ENCODE measurements at regions not wholly inside any gene's neighbourhood (a gene's known extent, or its start where the extent isn't known, plus 50 kb on each side); places are given as distances from the start of the nearest gene placed in this dataset.
"Not testable (repeated sequence)": the region's sequence is repeated elsewhere in the genome, so short reads cannot be mapped to it uniquely, and the experiment has no call there.

DNA sequence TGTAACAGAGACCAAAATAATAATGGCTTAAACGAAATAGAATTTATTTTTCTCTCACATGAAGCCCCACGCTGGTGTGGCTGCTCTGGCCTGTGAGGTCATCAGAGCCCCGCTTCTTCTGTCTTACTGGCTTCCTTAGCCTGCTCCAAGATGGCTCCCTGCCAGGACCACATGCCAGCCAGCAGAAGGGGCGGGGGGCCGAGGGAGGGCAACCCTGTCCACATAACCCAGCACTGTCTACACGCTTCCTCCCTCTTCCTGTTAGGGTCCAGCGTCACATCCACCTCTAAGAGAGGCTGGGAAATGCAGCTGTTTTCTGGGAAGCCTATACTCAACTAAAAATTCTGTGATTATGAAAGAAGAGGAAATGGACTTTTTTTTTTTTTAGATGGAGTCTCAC, 107.9 kb upstream of the DLG1 start:
- no peaks in the 10 kb centered on the region for H3K27me3 Mint-ChIP-seq
- no peaks in the 10 kb centered on the region for H3K9me3 Mint-ChIP-seq
- no peak overlapping the region for H3K4me3 Mint-ChIP-seq
- H3K27ac Mint-ChIP-seq, result no peak overlapping the region
- TF ChIP-seq, protein P1, sequence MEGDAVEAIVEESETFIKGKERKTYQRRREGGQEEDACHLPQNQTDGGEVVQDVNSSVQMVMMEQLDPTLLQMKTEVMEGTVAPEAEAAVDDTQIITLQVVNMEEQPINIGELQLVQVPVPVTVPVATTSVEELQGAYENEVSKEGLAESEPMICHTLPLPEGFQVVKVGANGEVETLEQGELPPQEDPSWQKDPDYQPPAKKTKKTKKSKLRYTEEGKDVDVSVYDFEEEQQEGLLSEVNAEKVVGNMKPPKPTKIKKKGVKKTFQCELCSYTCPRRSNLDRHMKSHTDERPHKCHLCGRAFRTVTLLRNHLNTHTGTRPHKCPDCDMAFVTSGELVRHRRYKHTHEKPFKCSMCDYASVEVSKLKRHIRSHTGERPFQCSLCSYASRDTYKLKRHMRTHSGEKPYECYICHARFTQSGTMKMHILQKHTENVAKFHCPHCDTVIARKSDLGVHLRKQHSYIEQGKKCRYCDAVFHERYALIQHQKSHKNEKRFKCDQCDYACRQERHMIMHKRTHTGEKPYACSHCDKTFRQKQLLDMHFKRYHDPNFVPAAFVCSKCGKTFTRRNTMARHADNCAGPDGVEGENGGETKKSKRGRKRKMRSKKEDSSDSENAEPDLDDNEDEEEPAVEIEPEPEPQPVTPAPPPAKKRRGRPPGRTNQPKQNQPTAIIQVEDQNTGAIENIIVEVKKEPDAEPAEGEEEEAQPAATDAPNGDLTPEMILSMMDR (conservative IDR thresholded peaks at IDR 0.05), result no peak
- no peak for DNase-seq (ENCODE audit: extremely low spot score, unreplicated experiment)
- no peaks in the 10 kb centered on the region for H3K36me3 Mint-ChIP-seq
- peaks cover 22% of the 10 kb centered on the region for H3K4me1 Mint-ChIP-seq (ENCODE audit: unreplicated experiment)

DNA sequence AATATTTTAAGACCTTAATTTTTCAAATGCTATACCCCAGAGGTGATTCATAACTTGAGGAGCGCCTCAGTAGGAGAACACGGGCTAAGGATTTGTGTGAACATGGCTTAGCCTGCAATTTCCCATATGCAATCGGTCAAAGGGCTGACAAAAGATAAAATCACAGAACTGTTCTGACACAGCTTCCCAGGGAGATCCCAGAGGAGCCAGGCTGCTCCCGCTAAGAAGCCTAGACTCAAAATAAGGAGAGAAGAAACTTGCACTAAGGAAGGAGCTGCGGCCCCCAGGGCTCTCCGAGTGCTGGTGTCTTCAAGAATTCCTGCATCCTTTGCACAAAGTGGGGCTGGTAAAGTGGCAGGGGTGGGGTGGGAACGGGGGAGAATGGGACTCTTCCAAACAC, 106.3 kb upstream of the DLG1 start:
- Mint-ChIP-seq H3K4me1 (ENCODE audit: unreplicated experiment) (peaks cover 22% of the 10 kb centered on the region), H3K27me3 (no peaks in the 10 kb centered on the region), H3K36me3 (no peaks in the 10 kb centered on the region), H3K27ac (no peak overlapping the region), H3K9me3 (no peaks in the 10 kb centered on the region), H3K4me3 (no peak overlapping the region)
- DNase-seq (ENCODE audit: extremely low spot score, unreplicated experiment), result no peak
- TF ChIP-seq, protein P1 (conservative IDR thresholded peaks at IDR 0.05), result no peak

DNA sequence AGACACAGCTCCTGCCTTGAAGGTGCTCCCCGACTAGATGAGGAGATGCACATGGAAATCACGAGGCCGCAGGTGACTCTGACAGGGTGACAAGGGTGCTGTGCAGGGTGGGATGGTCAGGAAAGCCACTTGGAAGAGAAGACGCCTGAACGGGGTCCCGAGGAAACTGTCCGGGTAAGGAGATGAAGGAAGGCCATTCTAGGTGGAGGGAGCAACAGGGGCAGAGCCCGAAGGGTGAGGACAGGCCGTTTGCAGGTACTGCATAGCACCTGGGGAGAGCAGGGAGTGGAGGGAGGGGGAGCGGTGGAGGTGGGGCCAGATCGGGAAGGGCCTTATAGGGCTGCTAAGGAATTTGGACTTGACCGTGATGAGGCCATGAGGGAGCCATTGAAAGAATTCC, 105.6 kb upstream of the DLG1 start:
- Mint-ChIP-seq H3K4me1 (ENCODE audit: unreplicated experiment) (peaks cover 22% of the 10 kb centered on the region), H3K4me3 (no peak overlapping the region), H3K27me3 (no peaks in the 10 kb centered on the region), H3K36me3 (no peaks in the 10 kb centered on the region), H3K9me3 (no peaks in the 10 kb centered on the region), H3K27ac (no peak overlapping the region)
- TF ChIP-seq, protein P1 (conservative IDR thresholded peaks at IDR 0.05), result no peak
- no peak for DNase-seq (ENCODE audit: extremely low spot score, unreplicated experiment)

DNA sequence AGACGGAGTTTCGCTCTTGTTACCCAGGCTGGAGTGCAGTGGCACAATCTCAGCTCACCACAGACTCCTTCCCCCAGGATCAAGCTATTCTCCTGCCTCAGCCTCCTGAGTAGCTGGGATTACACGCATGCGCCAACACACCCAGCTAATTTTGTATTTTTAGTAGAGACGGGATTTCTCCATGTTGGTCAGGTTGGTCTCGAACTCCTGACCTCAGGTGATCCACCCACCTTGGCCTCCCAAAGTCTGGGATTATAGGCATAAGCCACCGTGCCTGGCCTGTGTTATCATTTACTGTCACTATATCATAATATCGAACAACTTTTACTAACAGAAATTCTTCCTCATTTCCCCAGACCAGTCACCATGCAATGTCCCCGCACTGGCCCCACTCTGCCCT, 104.0 kb upstream of the DLG1 start:
- H3K4me3 Mint-ChIP-seq; H3K27ac Mint-ChIP-seq; H3K9me3 Mint-ChIP-seq; DNase-seq (ENCODE audit: extremely low spot score, unreplicated experiment); H3K36me3 Mint-ChIP-seq; H3K27me3 Mint-ChIP-seq: not testable (repeated sequence)
- peaks cover 14% of the 10 kb centered on the region for H3K4me1 Mint-ChIP-seq (ENCODE audit: unreplicated experiment)

DNA sequence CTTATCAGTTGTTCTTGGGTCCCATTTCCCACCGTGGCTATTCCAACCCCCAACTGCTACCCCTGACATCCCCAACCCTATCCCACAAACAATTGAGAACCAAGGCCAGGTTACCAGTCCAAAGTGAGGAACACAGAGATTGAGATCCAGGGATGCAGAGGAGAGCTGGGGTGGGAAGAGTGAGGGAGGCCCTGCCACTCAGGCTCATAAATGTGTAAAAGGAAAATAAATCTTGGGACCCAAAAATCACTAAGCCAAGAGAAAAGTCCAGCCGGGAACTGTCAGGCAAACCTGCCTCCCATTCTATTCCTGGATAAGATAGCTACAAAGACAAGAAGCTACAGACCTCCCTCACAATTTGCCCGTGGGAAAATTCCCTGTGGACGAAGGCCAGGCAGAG, 101.1 kb upstream of the DLG1 start:
- no peak for DNase-seq (ENCODE audit: extremely low spot score, unreplicated experiment)
- H3K36me3 Mint-ChIP-seq, result no peaks in the 10 kb centered on the region
- no peaks in the 10 kb centered on the region for H3K27me3 Mint-ChIP-seq
- H3K4me3 Mint-ChIP-seq, result no peak overlapping the region
- H3K4me1 Mint-ChIP-seq (ENCODE audit: unreplicated experiment), result peaks cover under 1% of the 10 kb centered on the region
- no peak overlapping the region for H3K27ac Mint-ChIP-seq
- TF ChIP-seq, protein P1 (conservative IDR thresholded peaks at IDR 0.05), result no peak
- no peaks in the 10 kb centered on the region for H3K9me3 Mint-ChIP-seq

DNA sequence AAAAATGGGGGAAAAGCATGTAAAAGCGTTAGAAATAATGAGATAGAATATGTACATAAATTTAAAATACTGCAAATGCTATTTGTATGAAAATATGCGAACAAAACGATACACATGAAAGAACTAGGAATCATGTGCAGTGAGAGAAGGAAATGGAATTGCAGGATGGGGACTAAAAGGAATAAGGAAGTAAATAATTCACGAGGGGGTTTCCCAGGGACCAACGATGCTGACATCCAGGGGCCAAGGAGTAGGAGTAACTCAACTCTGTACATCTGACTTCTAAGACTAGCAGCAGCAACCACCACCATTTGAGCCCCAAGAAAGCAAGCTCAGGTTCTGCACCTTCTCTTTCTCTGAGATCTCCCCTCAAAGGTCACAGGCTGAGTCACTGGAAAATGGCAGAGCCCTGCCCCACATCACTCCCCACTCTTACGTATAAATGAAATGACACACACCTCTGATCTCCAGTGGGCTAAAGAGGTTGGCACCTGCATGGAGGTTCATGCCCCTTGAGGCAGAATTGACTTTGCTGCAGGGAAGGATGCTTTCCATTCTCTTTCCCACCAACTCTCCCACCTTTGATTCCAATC, 100.0 kb upstream of the DLG1 start:
- Mint-ChIP-seq H3K27ac (no peak overlapping the region), H3K4me3 (no peak overlapping the region), H3K9me3 (no peaks in the 10 kb centered on the region), H3K4me1 (ENCODE audit: unreplicated experiment) (no peaks in the 10 kb centered on the region), H3K27me3 (no peaks in the 10 kb centered on the region), H3K36me3 (no peaks in the 10 kb centered on the region)
- no peak for DNase-seq (ENCODE audit: extremely low spot score, unreplicated experiment)
- TF ChIP-seq, protein P1 (conservative IDR thresholded peaks at IDR 0.05), result no peak
